ENCODE measurements at regions not wholly inside any gene's neighbourhood (a gene's known extent, or its start where the extent isn't known, plus 50 kb on each side); places are given as distances from the start of the nearest gene placed in this dataset.

DNA sequence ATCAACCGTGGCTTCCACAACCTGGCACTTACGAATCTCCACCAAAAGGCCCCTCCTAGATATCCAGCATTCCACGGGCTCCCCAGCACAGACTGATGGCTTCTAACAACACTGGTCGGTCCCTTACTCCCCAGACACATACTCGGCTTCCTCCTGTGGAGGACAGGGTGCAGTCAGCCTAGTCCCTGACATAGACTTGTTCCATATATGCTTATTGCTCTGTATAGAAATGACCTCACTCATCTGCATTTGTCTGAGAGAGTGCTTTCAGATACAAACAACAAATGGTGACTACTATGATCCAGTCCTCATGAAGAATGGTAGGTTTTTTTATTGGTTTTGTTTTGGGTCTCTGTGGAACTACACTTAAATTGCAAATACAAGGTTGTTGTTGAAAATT is 72.4 kb downstream of the TMEM215 start:
- TF ChIP-seq POLR2AphosphoS5 (IDR thresholded peaks at IDR 0.05): no peak
- TF ChIP-seq, protein P1, sequence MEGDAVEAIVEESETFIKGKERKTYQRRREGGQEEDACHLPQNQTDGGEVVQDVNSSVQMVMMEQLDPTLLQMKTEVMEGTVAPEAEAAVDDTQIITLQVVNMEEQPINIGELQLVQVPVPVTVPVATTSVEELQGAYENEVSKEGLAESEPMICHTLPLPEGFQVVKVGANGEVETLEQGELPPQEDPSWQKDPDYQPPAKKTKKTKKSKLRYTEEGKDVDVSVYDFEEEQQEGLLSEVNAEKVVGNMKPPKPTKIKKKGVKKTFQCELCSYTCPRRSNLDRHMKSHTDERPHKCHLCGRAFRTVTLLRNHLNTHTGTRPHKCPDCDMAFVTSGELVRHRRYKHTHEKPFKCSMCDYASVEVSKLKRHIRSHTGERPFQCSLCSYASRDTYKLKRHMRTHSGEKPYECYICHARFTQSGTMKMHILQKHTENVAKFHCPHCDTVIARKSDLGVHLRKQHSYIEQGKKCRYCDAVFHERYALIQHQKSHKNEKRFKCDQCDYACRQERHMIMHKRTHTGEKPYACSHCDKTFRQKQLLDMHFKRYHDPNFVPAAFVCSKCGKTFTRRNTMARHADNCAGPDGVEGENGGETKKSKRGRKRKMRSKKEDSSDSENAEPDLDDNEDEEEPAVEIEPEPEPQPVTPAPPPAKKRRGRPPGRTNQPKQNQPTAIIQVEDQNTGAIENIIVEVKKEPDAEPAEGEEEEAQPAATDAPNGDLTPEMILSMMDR (IDR thresholded peaks at IDR 0.05): no peak
- no peak for TF ChIP-seq POLR2A (IDR thresholded peaks at IDR 0.05)
